ENCODE measurements at regions not wholly inside any gene's neighbourhood (a gene's known extent, or its start where the extent isn't known, plus 50 kb on each side); places are given as distances from the start of the nearest gene placed in this dataset.

DNA sequence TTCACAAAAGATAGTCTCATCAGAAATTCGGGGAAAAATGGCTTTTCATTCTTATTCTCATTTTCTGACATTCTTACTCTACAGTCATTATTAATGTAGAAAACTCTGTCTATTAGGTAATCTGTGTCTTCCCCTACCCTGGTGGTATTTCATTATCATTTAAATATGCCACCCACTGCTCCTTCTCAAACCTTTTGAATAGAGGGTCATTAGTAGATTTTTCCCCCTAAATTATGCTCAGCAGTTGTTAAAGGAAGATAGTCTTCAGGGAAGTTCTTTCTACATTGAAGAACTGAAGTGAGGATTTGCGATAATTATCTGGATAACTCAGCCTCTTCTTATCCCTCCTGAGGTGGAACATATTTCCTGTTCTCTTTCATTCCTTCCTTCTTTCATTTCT lies 989.5 kb upstream of the RBFOX1 start:
- TF ChIP-seq, protein P1, sequence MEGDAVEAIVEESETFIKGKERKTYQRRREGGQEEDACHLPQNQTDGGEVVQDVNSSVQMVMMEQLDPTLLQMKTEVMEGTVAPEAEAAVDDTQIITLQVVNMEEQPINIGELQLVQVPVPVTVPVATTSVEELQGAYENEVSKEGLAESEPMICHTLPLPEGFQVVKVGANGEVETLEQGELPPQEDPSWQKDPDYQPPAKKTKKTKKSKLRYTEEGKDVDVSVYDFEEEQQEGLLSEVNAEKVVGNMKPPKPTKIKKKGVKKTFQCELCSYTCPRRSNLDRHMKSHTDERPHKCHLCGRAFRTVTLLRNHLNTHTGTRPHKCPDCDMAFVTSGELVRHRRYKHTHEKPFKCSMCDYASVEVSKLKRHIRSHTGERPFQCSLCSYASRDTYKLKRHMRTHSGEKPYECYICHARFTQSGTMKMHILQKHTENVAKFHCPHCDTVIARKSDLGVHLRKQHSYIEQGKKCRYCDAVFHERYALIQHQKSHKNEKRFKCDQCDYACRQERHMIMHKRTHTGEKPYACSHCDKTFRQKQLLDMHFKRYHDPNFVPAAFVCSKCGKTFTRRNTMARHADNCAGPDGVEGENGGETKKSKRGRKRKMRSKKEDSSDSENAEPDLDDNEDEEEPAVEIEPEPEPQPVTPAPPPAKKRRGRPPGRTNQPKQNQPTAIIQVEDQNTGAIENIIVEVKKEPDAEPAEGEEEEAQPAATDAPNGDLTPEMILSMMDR (IDR thresholded peaks at IDR 0.05; ENCODE audit: low read depth, low read length, poor library complexity, severe bottlenecking): no peak
- TF ChIP-seq EZH2phosphoT487 (IDR thresholded peaks at IDR 0.05; ENCODE audit: borderline replicate concordance, low read length): no peak
